HCT116 (cell line): ENCODE measurements at regions not wholly inside any gene's neighbourhood (a gene's known extent, or its start where the extent isn't known, plus 50 kb on each side); places are given as distances from the start of the nearest gene placed in this dataset.

ENCODE experiments used
- ATAC-seq: fragments of 200-7000 bp; cut with Tn5 transposase; 2 replicates; pipeline ENCODE4 v1.9.1; 2020; ENCODE audit warnings: mild to moderate bottlenecking, moderate library complexity
- BruUV-seq: library from RNA; stranded (reverse); fragments of 400-500 nt; replicated peaks from 2 replicates; lab custom pipeline; 2021; lab: Mats Ljungman, UMichigan
- CTCF ChIA-PET: fragments of 300-600 bp; sonication (Branson Sonifier 250); formaldehyde crosslinking; loops from one replicate; lab custom pipeline; 2021; ENCODE audit warnings: antibody characterized with exemption; lab: Charles Lee
- POLR2A ChIA-PET: fragments of 300-600, 350-600 bp; sonication (Branson Sonifier 250); formaldehyde crosslinking; loops from one replicate; lab custom pipeline; 2021; ENCODE audit warnings: antibody characterized with exemption; lab: Charles Lee
- RAD21 ChIA-PET, 2 experiments: fragments of 300-600 bp; sonication (Branson Sonifier 250); formaldehyde crosslinking; loops; one replicate each; lab custom pipeline; 2023; ENCODE audit warnings: low total read pairs in 2 of 2; ENCODE audit not compliant: uncharacterized antibody in 2 of 2, unreplicated experiment in 2 of 2, low non-redundant PET in 1 of 2; lab: Charles Lee
- DNase-seq: peaks from one replicate; pipeline ENCODE4 v3.0.0-alpha.2; 2010; ENCODE audit warnings: low read depth, low spot score
- H2AFZ ChIP-seq: fragments of 200-600 bp; shearing (Covaris generic), sonication (generic); 2 replicates; pipeline ENCODE4 v1.6.1; 2017; ENCODE audit warnings: low read depth, mixed run types, mixed read lengths, antibody characterized with exemption, low read length; ENCODE audit not compliant: poor library complexity, severe bottlenecking
- H3K27ac ChIP-seq: 2 replicates; pipeline ENCODE4 v1.5.1; 2012; ENCODE audit warnings: low read depth, low read length
- H3K27me3 ChIP-seq: fragments of 200-600 bp; sonication (generic); 2 replicates; pipeline ENCODE4 v1.6.1; 2016; ENCODE audit warnings: mixed run types, low read length, mixed read lengths; ENCODE audit not compliant: insufficient read depth
- H3K36me3 ChIP-seq, 2 experiments: fragments of 200-500 bp in 1 of 2; fragments of 200-600 bp in 1 of 2; sonication (Bioruptor generic) in 1 of 2; sonication (generic) in 1 of 2; 2 replicates each; pipeline versions ENCODE4 v1.5.1 to v1.6.1; 2014 to 2016; ENCODE audit warnings: low read length in 2 of 2, inconsistent platforms in 1 of 2, mixed read lengths in 1 of 2, mixed run types in 1 of 2; ENCODE audit not compliant: insufficient read depth in 2 of 2, control insufficient read depth in 1 of 2
- H3K4me1 ChIP-seq, 2 experiments: fragments of 200-600 bp in 1 of 2; sonication (generic) in 1 of 2; 2 replicates each; pipeline versions ENCODE4 v1.5.1 to v1.6.1; 2012 to 2017; ENCODE audit warnings: low read length in 2 of 2, inconsistent platforms in 1 of 2, mild to moderate bottlenecking in 1 of 2, mixed read lengths in 1 of 2, mixed run types in 1 of 2, moderate library complexity in 1 of 2; ENCODE audit not compliant: insufficient read depth in 2 of 2, control insufficient read depth in 1 of 2
- H3K4me2 ChIP-seq: fragments of 200-600 bp; sonication (generic); 2 replicates; pipeline ENCODE4 v1.6.1; 2017; ENCODE audit warnings: mixed run types, low read length, mixed read lengths
- H3K4me3 ChIP-seq, 2 experiments: fragments of 200-600 bp in 1 of 2; sonication (generic) in 1 of 2; replicated peaks in 1 of 2; 2 replicates each; pipeline ENCODE4 v1.5.1; 2011 to 2016; ENCODE audit warnings: low read length in 2 of 2, control low read depth in 1 of 2, low read depth in 1 of 2, mild to moderate bottlenecking in 1 of 2, mixed read lengths in 1 of 2, mixed run types in 1 of 2
- H3K79me2 ChIP-seq: fragments of 200-600 bp; sonication (generic); 2 replicates; pipeline ENCODE4 v1.6.1; 2017; ENCODE audit warnings: mild to moderate bottlenecking, mixed run types, low read length, moderate library complexity, mixed read lengths; ENCODE audit not compliant: insufficient read depth
- H3K9ac ChIP-seq: fragments of 200-600 bp; sonication (generic); 2 replicates; pipeline ENCODE4 v1.6.1; 2016; ENCODE audit warnings: low read length, mixed read lengths
- H3K9me2 ChIP-seq: fragments of 200-600 bp; sonication (generic), shearing (Covaris generic); 2 replicates; pipeline ENCODE4 v1.6.1; 2017; ENCODE audit warnings: mixed run types, mild to moderate bottlenecking, moderate library complexity; ENCODE audit not compliant: insufficient read depth
- H3K9me3 ChIP-seq, 2 experiments: fragments of 200-500 bp in 1 of 2; fragments of 200-600 bp in 1 of 2; sonication (Bioruptor generic) in 1 of 2; sonication (generic) in 1 of 2; 2 replicates each; pipeline ENCODE4 v1.6.1; 2014 to 2017; ENCODE audit warnings: low read length in 2 of 2, mixed read lengths in 2 of 2, inconsistent platforms in 1 of 2, low read depth in 1 of 2, mild to moderate bottlenecking in 1 of 2, mixed run types in 1 of 2, moderate library complexity in 1 of 2; ENCODE audit not compliant: control insufficient read depth in 1 of 2, insufficient read depth in 1 of 2
- H4K20me1 ChIP-seq: fragments of 200-600 bp; sonication (generic), shearing (Covaris generic); 2 replicates; pipeline ENCODE4 v1.6.1; 2017; ENCODE audit warnings: mixed run types, mild to moderate bottlenecking, moderate library complexity; ENCODE audit not compliant: insufficient read depth
- ATF3 ChIP-seq: IDR thresholded peaks from 2 replicates; pipeline ENCODE4 v1.6.1; 2012
- CEBPB ChIP-seq: IDR thresholded peaks from 2 replicates; pipeline ENCODE4 v1.6.1; 2012; ENCODE audit warnings: low read depth
- EZH2 ChIP-seq: fragments of 200-600 bp; sonication (generic); IDR thresholded peaks from 2 replicates; pipeline ENCODE4 v1.6.1; 2017; ENCODE audit warnings: antibody characterized with exemption, mixed run types
- EZH2phosphoT487 ChIP-seq: fragments of 200-600 bp; IDR thresholded peaks from 2 replicates; pipeline ENCODE4 v1.6.1; 2018; ENCODE audit warnings: antibody characterized with exemption, borderline replicate concordance
- FOSL1 ChIP-seq: IDR thresholded peaks from 2 replicates; pipeline ENCODE4 v1.6.1; 2012; ENCODE audit warnings: low read depth
- JUND ChIP-seq: IDR thresholded peaks from 2 replicates; pipeline ENCODE4 v1.6.1; 2012
- MAX ChIP-seq: IDR thresholded peaks from 2 replicates; pipeline ENCODE4 v1.6.1; 2012
- POLR2AphosphoS5 ChIP-seq: IDR thresholded peaks from 2 replicates; pipeline ENCODE4 v1.6.1; 2011; ENCODE audit warnings: mild to moderate bottlenecking, low read depth, low read length, moderate library complexity
- SIN3A ChIP-seq: IDR thresholded peaks from 2 replicates; pipeline ENCODE4 v1.6.1; 2012; ENCODE audit warnings: low read depth
- YY1 ChIP-seq: IDR thresholded peaks from 2 replicates; pipeline ENCODE4 v1.6.1; 2011; ENCODE audit warnings: low read length, low read depth, moderate library complexity, mild to moderate bottlenecking; ENCODE audit not compliant: insufficient replicate concordance; ENCODE audit errors: extremely low read depth
- intact Hi-C: fragments of 100-400 bp; cut with micrococcal nuclease; formaldehyde crosslinking; loops from 2 replicates; pipeline ENCODE4 v1.10.0; 2022

GRCh38 chr7:156063241-156063810 lies 251.1 kb upstream of the SHH start:
- POLR2A ChIA-PET: no interaction called here
- CTCF ChIA-PET: no interaction called here
- no TSS peak for BruUV-seq

GRCh38 chr7:156062286-156062685 lies 250.0 kb upstream of the SHH start:
- ATAC-seq (no peak), DNase-seq (no peak)
- no peaks in the 10 kb centered on the region for H4K20me1 ChIP-seq
- POLR2A ChIA-PET: no interaction called here
- H3K4me2 ChIP-seq: no peak overlapping the region
- H3K4me1 ChIP-seq: peaks cover 19 to 24% of the 10 kb centered on the region in 2 experiments
- BruUV-seq: no TSS peak
- H3K36me3 ChIP-seq: no peaks in the 10 kb centered on the region
- no peak overlapping the region for H3K27ac ChIP-seq
- H3K9me3 ChIP-seq: no peaks in the 10 kb centered on the region
- no peaks in the 10 kb centered on the region for H3K27me3 ChIP-seq
- H2AFZ ChIP-seq: no peak overlapping the region
- intact Hi-C loops: no loop called here
- H3K9me2 ChIP-seq: no peaks in the 10 kb centered on the region
- no peak overlapping the region for H3K4me3 ChIP-seq
- no peak overlapping the region for H3K9ac ChIP-seq
- RAD21 ChIA-PET: no interaction called here
- TF ChIP-seq EZH2phosphoT487 (no peak), POLR2AphosphoS5 (no peak)
- CTCF ChIA-PET: no interaction called here
- H3K79me2 ChIP-seq: no peaks in the 10 kb centered on the region

More at GRCh38 chr7:156063241-156063810, 251.1 kb upstream of the SHH start:
- Histone ChIP-seq H3K36me3 (no peaks in the 10 kb centered on the region), H3K4me2 (no peak overlapping the region), H3K9me3 (no peaks in the 10 kb centered on the region), H3K9ac (no peak overlapping the region), H3K4me1 (peaks cover 19 to 24% of the 10 kb centered on the region in 2 experiments), H3K27me3 (no peaks in the 10 kb centered on the region), H3K4me3 (no peak overlapping the region), H3K9me2 (no peaks in the 10 kb centered on the region), H4K20me1 (no peaks in the 10 kb centered on the region), H3K79me2 (no peaks in the 10 kb centered on the region), H2AFZ (no peak overlapping the region), H3K27ac (no peak overlapping the region)
- RAD21 ChIA-PET: no interaction called here
- TF ChIP-seq FOSL1 (no peak), SIN3A (no peak), EZH2 (no peak), EZH2phosphoT487 (no peak), YY1 (no peak), CEBPB (no peak), MAX (no peak), JUND (no peak), ATF3 (no peak)
- intact Hi-C loops: no loop called here
- DNase-seq (no peak), ATAC-seq (no peak)
